ENCODE measurements at regions not wholly inside any gene's neighbourhood (a gene's known extent, or its start where the extent isn't known, plus 50 kb on each side); places are given as distances from the start of the nearest gene placed in this dataset.
A peak's percentile ranks its signal among the peaks of the same experiment; 100 is the strongest.

GRCh38 chr15:36335659-36336058 is 243.8 kb upstream of the CDIN1 start:
- DNase-seq (ENCODE audit: low read depth, low spot score): no peak

DNA sequence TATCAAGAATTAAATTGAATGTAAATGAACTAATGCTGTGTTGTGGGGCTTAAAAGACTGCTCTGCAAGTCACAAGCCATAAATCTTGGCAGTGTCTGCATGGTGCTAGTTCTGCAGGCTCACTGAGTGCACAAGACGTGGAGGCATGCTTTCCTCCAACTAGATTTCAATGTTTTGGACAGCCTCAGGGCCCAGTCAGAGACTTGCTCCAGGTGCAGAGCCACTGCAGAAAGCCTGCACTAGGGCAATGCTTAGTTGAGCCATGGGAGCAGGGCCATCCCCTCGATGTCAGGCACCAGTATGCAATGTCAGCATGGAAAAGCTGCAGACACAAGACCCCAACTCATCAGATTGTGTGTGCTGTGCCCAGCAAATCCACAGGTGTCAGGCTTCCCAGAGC is 234.5 kb upstream of the CDIN1 start:
- DNase-seq (ENCODE audit: low read depth, low spot score): no peak

DNA sequence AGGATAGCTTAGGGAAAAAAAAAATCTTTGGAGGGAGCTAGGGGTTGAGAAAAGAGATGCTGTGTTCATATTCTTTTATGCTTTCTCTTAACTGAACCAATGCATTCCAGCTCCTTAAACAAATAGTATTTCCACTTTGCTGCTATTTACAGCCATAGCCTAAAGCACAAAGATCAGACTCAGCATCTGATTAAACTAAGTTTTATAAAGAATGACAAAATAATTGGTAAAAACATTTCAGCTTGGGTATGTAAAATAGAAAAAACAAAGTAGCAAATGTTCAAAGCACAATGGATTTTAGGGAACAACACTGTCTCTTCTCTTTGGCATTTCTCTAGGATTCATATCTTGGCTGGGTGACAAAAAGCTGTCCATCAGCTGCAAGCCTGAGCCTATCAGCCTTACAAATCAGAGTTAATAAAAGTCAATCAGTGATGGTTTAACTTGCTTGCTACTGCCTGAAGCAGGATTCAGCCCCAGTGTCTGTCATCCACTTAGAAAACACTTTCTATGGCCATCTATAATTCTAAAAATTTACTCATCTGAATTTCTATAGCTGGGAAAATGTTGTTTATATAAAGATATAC is 232.1 kb upstream of the CDIN1 start:
- no peak for DNase-seq (ENCODE audit: low read depth, low spot score)

DNA sequence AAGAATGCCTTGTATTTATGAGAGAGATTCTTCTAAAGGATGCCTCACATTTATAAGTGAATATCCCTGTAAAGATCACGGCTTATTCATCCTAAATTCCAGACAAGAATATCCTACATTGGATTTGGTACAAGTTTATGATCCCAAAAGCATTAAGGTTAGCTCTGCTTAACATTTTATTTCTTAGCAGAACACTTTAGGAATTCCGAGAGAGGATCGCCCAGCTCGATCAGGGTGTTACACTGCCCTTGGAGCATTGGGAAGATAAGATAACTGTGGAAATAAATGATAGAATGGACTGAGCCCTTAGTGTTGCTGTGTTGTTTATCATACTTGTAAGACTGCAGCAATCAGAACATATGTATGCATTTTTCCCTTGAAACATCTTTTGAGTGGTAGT is 223.0 kb upstream of the CDIN1 start:
- no peak for DNase-seq (ENCODE audit: low read depth, low spot score)

- DNase-seq (ENCODE audit: low read depth, low spot score): peak; percentile 74
Observed at GRCh38 chr15:36356978-36357601, 222.3 kb upstream of the CDIN1 start.

DNA sequence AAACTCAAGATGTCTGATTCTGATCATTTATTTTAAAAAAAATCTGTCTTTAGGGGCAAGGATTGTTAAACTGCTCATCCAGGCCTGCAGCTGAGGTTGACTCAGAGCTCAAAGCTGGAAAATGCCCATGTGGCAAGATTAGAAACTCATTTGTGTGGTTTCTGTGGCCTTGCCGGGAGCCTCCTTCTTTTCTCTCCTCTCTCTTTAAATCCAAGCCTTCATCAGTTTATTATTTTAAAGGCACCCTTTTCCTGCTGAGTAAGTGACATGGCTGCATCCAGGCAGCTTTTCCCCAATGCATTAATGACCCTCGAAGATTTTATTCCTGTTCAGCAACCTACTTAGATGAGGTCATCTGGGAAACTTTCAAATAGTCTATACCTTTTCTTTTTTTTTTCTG is 221.3 kb upstream of the CDIN1 start:
- peak; percentile 85 for DNase-seq (ENCODE audit: low read depth, low spot score)

GRCh38 chr15:36358523-36358922 is 220.9 kb upstream of the CDIN1 start:
- peak; percentile 51 for DNase-seq (ENCODE audit: low read depth, low spot score)

DNA sequence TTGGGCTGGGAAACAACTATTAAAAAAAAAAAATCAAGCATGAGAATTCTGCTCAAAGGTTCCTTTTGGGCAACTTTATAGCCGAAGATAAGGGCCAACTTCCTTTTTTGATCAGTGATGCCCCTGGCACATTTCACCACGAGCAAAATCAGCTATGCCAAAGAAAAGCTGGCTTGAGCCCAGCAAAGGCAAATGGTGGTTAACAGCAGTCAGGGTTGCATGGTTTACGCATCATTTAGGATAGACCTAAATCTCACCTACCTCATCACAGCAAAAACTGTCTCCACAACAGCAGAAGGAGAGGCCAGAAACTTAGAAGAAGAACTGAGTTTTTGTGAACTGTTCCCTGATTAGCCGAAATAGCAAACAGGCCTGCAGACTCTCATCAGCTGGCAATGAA is 220.1 kb upstream of the CDIN1 start:
- no peak for DNase-seq (ENCODE audit: low read depth, low spot score)

DNA sequence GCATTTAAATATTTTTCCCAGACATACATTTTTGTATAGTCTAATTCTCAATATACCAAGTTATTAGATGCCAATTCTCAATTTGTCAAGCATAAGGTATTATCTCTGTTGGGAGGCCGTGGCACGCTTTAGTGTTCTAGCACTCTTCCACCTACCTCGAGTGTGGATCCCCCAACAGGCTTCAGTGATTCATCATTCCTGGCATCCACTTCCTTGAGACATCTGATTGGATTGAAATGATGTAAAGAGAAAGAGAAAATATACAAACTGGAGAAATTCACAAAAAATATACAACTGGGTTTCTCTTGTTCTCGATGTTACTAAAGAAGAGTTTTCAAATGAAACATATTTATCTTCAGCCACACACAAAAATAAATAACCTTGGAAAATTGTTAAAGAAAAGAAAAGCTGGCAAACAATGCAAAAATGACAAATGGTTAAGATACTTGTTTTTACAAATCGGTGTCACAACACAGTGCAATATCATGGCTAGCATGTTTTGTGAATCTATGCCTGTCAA is 218.0 kb upstream of the CDIN1 start:
- DNase-seq (ENCODE audit: low read depth, low spot score): peak; percentile 58

GRCh38 chr15:36362509-36362915 is 216.9 kb upstream of the CDIN1 start:
- no peak for DNase-seq (ENCODE audit: low read depth, low spot score)

- peak; percentile 66 for DNase-seq (ENCODE audit: low read depth, low spot score)
Observed at GRCh38 chr15:36363335-36363734, 216.1 kb upstream of the CDIN1 start.

- no peak for DNase-seq (ENCODE audit: low read depth, low spot score)
Observed at GRCh38 chr15:36364377-36364776, 215.0 kb upstream of the CDIN1 start.

GRCh38 chr15:36365963-36366362 is 213.5 kb upstream of the CDIN1 start:
- DNase-seq (ENCODE audit: low read depth, low spot score): no peak

- DNase-seq (ENCODE audit: low read depth, low spot score): no peak
Observed at GRCh38 chr15:36370051-36370730, 209.2 kb upstream of the CDIN1 start.

DNA sequence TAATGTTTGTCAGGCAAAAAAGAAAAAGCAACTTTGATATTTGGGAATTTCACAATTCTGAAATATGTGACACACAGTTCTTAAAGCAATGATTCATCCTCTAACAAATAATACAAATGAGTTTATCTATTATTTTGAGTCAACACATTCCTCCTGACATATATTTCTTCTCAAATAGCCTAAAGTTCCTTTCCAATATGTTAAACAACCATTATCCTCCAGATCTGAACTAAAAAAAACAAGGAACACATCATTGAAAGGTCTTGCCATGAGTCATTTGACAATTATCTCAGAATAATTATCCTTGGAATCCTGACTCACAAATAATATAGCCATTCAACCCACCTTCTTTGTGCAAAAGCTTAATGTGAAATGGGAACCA is 208.7 kb upstream of the CDIN1 start:
- DNase-seq (ENCODE audit: low read depth, low spot score): peak; percentile 69

GRCh38 chr15:36371509-36371908 is 207.9 kb upstream of the CDIN1 start:
- no peak for DNase-seq (ENCODE audit: low read depth, low spot score)

DNA sequence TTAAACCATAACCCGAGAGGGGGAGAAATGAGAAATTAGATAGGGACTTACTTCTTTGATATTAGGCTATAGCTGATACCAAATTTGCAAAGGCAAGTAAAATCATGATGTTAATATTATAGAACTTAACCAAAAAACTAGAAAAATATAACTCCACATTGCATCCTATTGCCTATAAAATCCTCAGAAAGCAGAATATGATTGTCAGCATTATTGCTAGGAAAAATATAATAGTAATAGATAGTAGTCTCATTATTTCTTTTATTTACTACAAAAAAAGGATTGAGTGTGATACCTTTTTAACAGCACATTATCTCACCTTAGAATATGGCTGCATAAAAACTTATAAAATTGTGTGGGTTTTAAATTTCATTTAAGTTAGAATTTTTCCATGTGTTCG is 206.5 kb upstream of the CDIN1 start:
- no peak for DNase-seq (ENCODE audit: low read depth, low spot score)

DNA sequence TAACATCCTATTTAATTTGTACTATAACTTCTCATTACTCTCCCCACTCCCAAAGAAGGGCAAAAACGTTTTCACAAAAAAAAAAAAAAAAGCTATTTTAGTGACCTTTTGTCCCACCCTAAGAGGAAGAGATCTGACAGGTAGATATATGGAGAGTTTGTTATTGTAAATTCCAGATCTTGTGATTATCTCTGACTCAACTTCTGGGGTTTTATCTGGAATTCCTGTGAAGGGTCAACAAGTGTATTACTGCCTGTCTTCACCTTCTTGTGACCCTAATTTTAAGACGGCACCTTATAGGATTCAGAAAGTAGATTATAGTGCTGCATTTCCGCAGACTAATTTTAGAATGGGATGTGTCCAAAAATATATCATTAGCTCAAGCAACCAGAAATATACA is 205.9 kb upstream of the CDIN1 start:
- DNase-seq (ENCODE audit: low read depth, low spot score): no peak

GRCh38 chr15:36389107-36389506 is 190.3 kb upstream of the CDIN1 start:
- DNase-seq (ENCODE audit: low read depth, low spot score): no peak

GRCh38 chr15:36390491-36390890 is 188.9 kb upstream of the CDIN1 start:
- no peak for DNase-seq (ENCODE audit: low read depth, low spot score)

DNA sequence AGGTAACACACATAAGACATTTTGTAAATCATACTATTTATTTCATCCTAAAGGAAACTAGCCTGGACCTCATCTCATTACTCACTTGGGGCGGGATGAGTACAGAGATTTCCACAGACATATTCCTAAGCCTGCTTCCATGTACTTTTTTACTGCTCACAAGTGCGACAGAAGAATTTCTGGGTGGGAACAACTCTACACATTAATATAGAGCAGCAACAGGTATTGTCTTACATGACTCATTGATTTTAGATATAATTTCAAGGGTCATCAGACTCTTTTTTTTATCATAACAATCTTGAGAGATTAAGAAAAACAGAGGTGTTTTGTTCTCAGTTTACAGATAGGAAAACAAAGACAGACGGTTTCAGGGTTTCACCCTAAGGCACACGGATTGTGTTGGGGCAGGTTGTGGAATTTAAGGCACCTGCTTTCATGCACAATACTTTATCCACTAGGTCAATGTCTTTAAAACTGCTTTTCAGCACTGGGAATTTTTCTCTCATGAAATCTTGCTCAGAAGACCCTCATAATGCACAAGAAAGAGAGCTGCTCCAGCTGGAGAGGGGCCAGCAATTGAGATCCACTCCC is 186.7 kb upstream of the CDIN1 start:
- DNase-seq (ENCODE audit: low read depth, low spot score): no peak

DNA sequence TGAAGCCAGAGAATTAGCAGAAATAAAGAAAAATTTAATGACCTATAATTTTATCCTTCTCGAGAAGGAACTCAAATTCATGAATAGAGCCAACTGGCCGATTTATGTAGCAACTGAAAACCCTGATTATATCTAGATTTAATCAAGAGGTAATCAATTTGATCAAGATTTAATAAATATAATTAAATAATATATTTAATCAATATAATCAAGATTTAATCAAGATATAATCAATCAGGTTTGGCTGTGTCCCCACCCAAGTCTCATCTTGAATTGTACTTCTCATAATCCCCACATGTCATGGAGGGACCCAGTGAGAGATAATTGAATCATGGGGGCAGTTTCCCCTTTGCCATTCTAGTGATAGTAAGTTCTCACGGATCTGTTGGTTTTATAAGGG is 181.2 kb upstream of the CDIN1 start:
- no peak for DNase-seq (ENCODE audit: low read depth, low spot score)

DNA sequence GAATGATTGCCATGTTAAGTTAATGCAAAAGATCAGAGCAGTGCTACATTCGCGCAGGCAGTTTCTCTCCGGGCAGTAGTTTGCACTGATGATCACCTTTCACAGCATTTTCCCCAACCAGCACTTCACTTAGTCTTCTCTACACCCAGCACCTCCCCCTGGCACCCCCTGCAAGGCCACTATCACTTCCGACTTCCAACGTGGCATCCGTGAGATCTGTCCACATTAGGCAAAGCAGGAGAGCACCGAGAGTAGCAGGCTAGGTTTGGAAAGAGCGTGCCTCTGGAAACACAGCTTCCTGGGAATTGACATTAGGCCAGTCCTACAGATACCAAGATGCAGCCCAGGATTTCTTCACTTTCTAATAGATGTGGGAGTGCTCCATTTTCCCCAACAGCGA is 180.2 kb upstream of the CDIN1 start:
- DNase-seq (ENCODE audit: low read depth, low spot score): no peak

Data from astrocyte of the hippocampus (primary cell).